Dedifferentiated amniotic fluid mesenchymal stem cell (primary cell): ENCODE measurements at regions not wholly inside any gene's neighbourhood (a gene's known extent, or its start where the extent isn't known, plus 50 kb on each side); places are given as distances from the start of the nearest gene placed in this dataset.
"Not testable (repeated sequence)": the region's sequence is repeated elsewhere in the genome, so short reads cannot be mapped to it uniquely, and the experiment has no call there.

Experiments used
- DNase-seq: peaks from one replicate; pipeline ENCODE4 v3.0.0-alpha.2; 2016; ENCODE audit errors: extremely low spot score

GRCh38 chr11:129637473-129637872 is 178.2 kb upstream of the TMEM45B start:
- DNase-seq, result no peak

- DNase-seq, result no peak
Observed at GRCh38 chr11:129637983-129638776, 177.5 kb upstream of the TMEM45B start.

GRCh38 chr11:129639300-129639699 is 176.3 kb upstream of the TMEM45B start:
- peak; percentile 40 for DNase-seq

GRCh38 chr11:129640671-129641070 is 175.0 kb upstream of the TMEM45B start:
- no peak for DNase-seq

- no peak for DNase-seq
Observed at GRCh38 chr11:129643031-129643721, 172.5 kb upstream of the TMEM45B start.

GRCh38 chr11:129644326-129644725 is 171.3 kb upstream of the TMEM45B start:
- no peak for DNase-seq

- DNase-seq, result no peak
Observed at GRCh38 chr11:129645943-129646342, 169.7 kb upstream of the TMEM45B start.

- DNase-seq, result not testable (repeated sequence)
Observed at GRCh38 chr11:129650044-129650443, 165.6 kb upstream of the TMEM45B start.

GRCh38 chr11:129652835-129653234 is 162.8 kb upstream of the TMEM45B start:
- DNase-seq, result no peak

GRCh38 chr11:129655247-129655832 is 160.3 kb upstream of the TMEM45B start:
- DNase-seq, result no peak

- DNase-seq, result no peak
Observed at GRCh38 chr11:129657866-129658525, 157.7 kb upstream of the TMEM45B start.

GRCh38 chr11:129658526-129658867 is 157.2 kb upstream of the TMEM45B start:
- no peak for DNase-seq

GRCh38 chr11:129680907-129681306 is 134.7 kb upstream of the TMEM45B start:
- no peak for DNase-seq

- DNase-seq, result no peak
Observed at GRCh38 chr11:129681344-129682114, 134.1 kb upstream of the TMEM45B start.

GRCh38 chr11:129686269-129686668 is 129.4 kb upstream of the TMEM45B start:
- no peak for DNase-seq

GRCh38 chr11:129691142-129691541 is 124.5 kb upstream of the TMEM45B start:
- no peak for DNase-seq

- no peak for DNase-seq
Observed at GRCh38 chr11:129694538-129694937, 121.1 kb upstream of the TMEM45B start.

GRCh38 chr11:129694966-129695365 is 120.7 kb upstream of the TMEM45B start:
- DNase-seq, result no peak

GRCh38 chr11:129695571-129696308 is 119.9 kb upstream of the TMEM45B start:
- no peak for DNase-seq

GRCh38 chr11:129696309-129696989 is 119.2 kb upstream of the TMEM45B start:
- DNase-seq, result no peak
